Calu3 (cell line): ENCODE measurements at regions not wholly inside any gene's neighbourhood (a gene's known extent, or its start where the extent isn't known, plus 50 kb on each side); places are given as distances from the start of the nearest gene placed in this dataset.

ENCODE experiments used
- BruUV-seq: library from RNA; stranded (reverse); fragments of 400-500 nt; replicated peaks from 2 replicates; lab custom pipeline; 2021; lab: Mats Ljungman, UMichigan
- CTCF ChIA-PET: fragments of 300-600 bp; sonication (Branson Sonifier 250); formaldehyde crosslinking; loops from one replicate; lab custom pipeline; 2022; ENCODE audit warnings: antibody characterized with exemption; lab: Charles Lee
- DNase-seq: peaks from one replicate; pipeline ENCODE4 v3.0.0; 2022
- H3K27ac Mint-ChIP-seq: one replicate; pipeline ENCODE4 v1.8.0; 2022; ENCODE audit warnings: mixed read lengths; ENCODE audit not compliant: unreplicated experiment
- H3K27me3 Mint-ChIP-seq: one replicate; pipeline ENCODE4 v1.8.0; 2022; ENCODE audit warnings: mixed read lengths; ENCODE audit not compliant: unreplicated experiment
- H3K36me3 Mint-ChIP-seq: one replicate; pipeline ENCODE4 v1.8.0; 2022; ENCODE audit warnings: mild to moderate bottlenecking, moderate library complexity, mixed read lengths; ENCODE audit not compliant: insufficient read depth, unreplicated experiment
- H3K4me1 Mint-ChIP-seq: one replicate; pipeline ENCODE4 v1.8.0; 2022; ENCODE audit warnings: mild to moderate bottlenecking, low read depth, mixed read lengths; ENCODE audit not compliant: unreplicated experiment
- H3K4me3 Mint-ChIP-seq: one replicate; pipeline ENCODE4 v1.8.0; 2022; ENCODE audit warnings: mild to moderate bottlenecking, low read depth, moderate library complexity, mixed read lengths; ENCODE audit not compliant: unreplicated experiment
- H3K9me3 Mint-ChIP-seq: one replicate; pipeline ENCODE4 v1.8.0; 2022; ENCODE audit warnings: low read depth, mixed read lengths; ENCODE audit not compliant: unreplicated experiment
- intact Hi-C: fragments of 100-400 bp; cut with micrococcal nuclease; formaldehyde crosslinking; loops from one replicate; pipeline ENCODE4 v1.10.0; 2022; ENCODE audit not compliant: unreplicated experiment
- TF ChIP-seq, protein P1 (sequence below): fragments of 200-600 bp; IDR thresholded peaks from one replicate; pipeline ENCODE4 v1.8.0; 2022; ENCODE audit warnings: antibody characterized with exemption; ENCODE audit not compliant: unreplicated experiment

DNA sequence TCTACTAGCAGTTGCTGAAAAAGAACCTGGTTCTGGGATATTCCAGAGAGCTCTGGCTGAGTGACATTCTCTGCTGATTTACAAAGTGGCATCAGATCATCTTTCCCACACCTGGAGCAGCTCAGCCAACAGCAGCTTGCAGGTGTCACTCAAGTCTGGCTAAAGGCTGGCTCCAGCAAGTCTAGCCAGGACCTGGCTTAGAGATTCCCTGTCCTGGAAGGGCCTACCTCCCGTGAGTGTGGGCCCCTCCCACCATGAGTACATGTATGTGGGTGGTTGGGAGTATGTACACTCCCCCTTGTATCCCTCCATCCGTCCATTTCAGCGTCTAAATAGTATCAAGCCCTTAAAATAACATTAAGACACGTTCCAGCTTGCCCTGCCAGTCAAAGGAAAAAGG lies 539.3 kb upstream of the ID4 start:
- no peak for DNase-seq
- no peaks in the 10 kb centered on the region for H3K36me3 Mint-ChIP-seq

GRCh38 chr6:19298421-19298820 lies 538.7 kb upstream of the ID4 start:
- CTCF ChIA-PET, result no interaction called here

More for the DNA sequence above, 539.3 kb upstream of the ID4 start:
- CTCF ChIA-PET, result no interaction called here
- no peaks in the 10 kb centered on the region for H3K27me3 Mint-ChIP-seq
- no peak overlapping the region for H3K4me3 Mint-ChIP-seq
- intact Hi-C loops, result no loop called here
- H3K9me3 Mint-ChIP-seq, result peaks cover 17% of the 10 kb centered on the region
- no TSS peak for BruUV-seq
- H3K4me1 Mint-ChIP-seq, result no peaks in the 10 kb centered on the region
- no peak overlapping the region for H3K27ac Mint-ChIP-seq
- TF ChIP-seq, protein P1, sequence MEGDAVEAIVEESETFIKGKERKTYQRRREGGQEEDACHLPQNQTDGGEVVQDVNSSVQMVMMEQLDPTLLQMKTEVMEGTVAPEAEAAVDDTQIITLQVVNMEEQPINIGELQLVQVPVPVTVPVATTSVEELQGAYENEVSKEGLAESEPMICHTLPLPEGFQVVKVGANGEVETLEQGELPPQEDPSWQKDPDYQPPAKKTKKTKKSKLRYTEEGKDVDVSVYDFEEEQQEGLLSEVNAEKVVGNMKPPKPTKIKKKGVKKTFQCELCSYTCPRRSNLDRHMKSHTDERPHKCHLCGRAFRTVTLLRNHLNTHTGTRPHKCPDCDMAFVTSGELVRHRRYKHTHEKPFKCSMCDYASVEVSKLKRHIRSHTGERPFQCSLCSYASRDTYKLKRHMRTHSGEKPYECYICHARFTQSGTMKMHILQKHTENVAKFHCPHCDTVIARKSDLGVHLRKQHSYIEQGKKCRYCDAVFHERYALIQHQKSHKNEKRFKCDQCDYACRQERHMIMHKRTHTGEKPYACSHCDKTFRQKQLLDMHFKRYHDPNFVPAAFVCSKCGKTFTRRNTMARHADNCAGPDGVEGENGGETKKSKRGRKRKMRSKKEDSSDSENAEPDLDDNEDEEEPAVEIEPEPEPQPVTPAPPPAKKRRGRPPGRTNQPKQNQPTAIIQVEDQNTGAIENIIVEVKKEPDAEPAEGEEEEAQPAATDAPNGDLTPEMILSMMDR, result no peak

GRCh38 chr6:19299129-19299528 lies 538.0 kb upstream of the ID4 start:
- H3K27ac Mint-ChIP-seq, result no peak overlapping the region
- DNase-seq, result no peak
- no TSS peak for BruUV-seq
- intact Hi-C loops, result no loop called here
- H3K9me3 Mint-ChIP-seq, result peaks cover 19% of the 10 kb centered on the region
- no peak overlapping the region for H3K4me3 Mint-ChIP-seq
- H3K4me1 Mint-ChIP-seq, result no peaks in the 10 kb centered on the region
- TF ChIP-seq, protein P1, result no peak
- H3K36me3 Mint-ChIP-seq, result no peaks in the 10 kb centered on the region
- CTCF ChIA-PET, result no interaction called here
- no peaks in the 10 kb centered on the region for H3K27me3 Mint-ChIP-seq

More at GRCh38 chr6:19298421-19298820, 538.7 kb upstream of the ID4 start:
- Mint-ChIP-seq H3K36me3 (no peaks in the 10 kb centered on the region), H3K4me3 (no peak overlapping the region), H3K9me3 (peaks cover 17% of the 10 kb centered on the region), H3K27ac (no peak overlapping the region), H3K4me1 (no peaks in the 10 kb centered on the region), H3K27me3 (no peaks in the 10 kb centered on the region)
- BruUV-seq, result no TSS peak
- TF ChIP-seq, protein P1, result no peak
- DNase-seq, result no peak
- intact Hi-C loops, result no loop called here

DNA sequence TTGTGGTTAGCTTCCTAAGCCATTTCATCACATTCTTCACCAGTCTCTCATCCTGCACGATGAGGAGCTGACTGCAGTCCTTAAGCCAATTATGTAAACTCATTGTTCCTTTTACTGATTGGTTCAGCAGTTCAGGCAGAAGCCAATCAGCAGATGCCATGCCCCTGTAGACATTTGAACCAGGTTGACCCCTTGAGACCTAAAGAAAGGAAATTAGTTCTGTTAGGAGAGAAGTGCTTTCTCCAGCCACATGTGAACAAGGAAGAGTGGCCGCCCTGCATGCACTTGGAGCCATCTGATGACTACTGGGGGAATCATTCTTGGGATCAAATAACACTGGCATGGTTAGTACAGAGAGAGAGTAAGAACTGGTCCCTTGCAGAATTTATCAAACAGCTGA lies 535.2 kb upstream of the ID4 start:
- H3K27me3 Mint-ChIP-seq, result no peaks in the 10 kb centered on the region

More for the DNA sequence above, 535.2 kb upstream of the ID4 start:
- Mint-ChIP-seq H3K4me1 (no peaks in the 10 kb centered on the region), H3K4me3 (no peak overlapping the region), H3K9me3 (peaks cover 14% of the 10 kb centered on the region), H3K27ac (no peak overlapping the region), H3K36me3 (no peaks in the 10 kb centered on the region)
- BruUV-seq, result no TSS peak
- intact Hi-C loops, result no loop called here
- TF ChIP-seq, protein P1, result no peak
- CTCF ChIA-PET, result interaction anchor here (1.1 kb wide), 1 partner anchor 754 kb away, joined by 3 read pairs; no protein-coding TSS in a partner anchor
- DNase-seq, result no peak
